GM12865 (cell line): ENCODE measurements at regions not wholly inside any gene's neighbourhood (a gene's known extent, or its start where the extent isn't known, plus 50 kb on each side); places are given as distances from the start of the nearest gene placed in this dataset.

Experiments used
- DNase-seq: peaks from one replicate; pipeline ENCODE4 v3.0.0; 2010; ENCODE audit warnings: low read depth
- H3K4me3 ChIP-seq: 2 replicates; pipeline ENCODE4 v1.5.1; 2011; ENCODE audit warnings: mild to moderate bottlenecking, low read depth, low read length, control low read depth
- CTCF ChIP-seq: IDR thresholded peaks from 2 replicates; pipeline ENCODE4 v1.5.1; 2011; ENCODE audit warnings: low read length, control low read depth, low read depth, inconsistent platforms; ENCODE audit not compliant: insufficient read depth; ENCODE audit errors: missing control alignments

GRCh38 chr1:187893471-187893870, 1064.7 kb downstream of the PLA2G4A start:
- no peak overlapping the region for H3K4me3 ChIP-seq
- no peak for DNase-seq
- no peak for TF ChIP-seq CTCF

- no peak overlapping the region for H3K4me3 ChIP-seq
Observed at GRCh38 chr1:187894349-187894748, 1065.6 kb downstream of the PLA2G4A start.

GRCh38 chr1:187903223-187903622, 1074.5 kb downstream of the PLA2G4A start:
- TF ChIP-seq CTCF, result no peak
- H3K4me3 ChIP-seq, result no peak overlapping the region
- no peak for DNase-seq

More at GRCh38 chr1:187894349-187894748, 1065.6 kb downstream of the PLA2G4A start:
- DNase-seq, result no peak
- TF ChIP-seq CTCF, result no peak

- no peak for DNase-seq
- H3K4me3 ChIP-seq, result no peak overlapping the region
- no peak for TF ChIP-seq CTCF
Observed at GRCh38 chr1:187909382-187909781, 1080.6 kb downstream of the PLA2G4A start.

- no peak overlapping the region for H3K4me3 ChIP-seq
- TF ChIP-seq CTCF, result no peak
- DNase-seq, result no peak
Observed at GRCh38 chr1:187911820-187912219, 1083.1 kb downstream of the PLA2G4A start.

GRCh38 chr1:187920976-187921375, 1092.2 kb downstream of the PLA2G4A start:
- no peak for DNase-seq
- H3K4me3 ChIP-seq, result no peak overlapping the region
- no peak for TF ChIP-seq CTCF

- peak; percentile 11 for DNase-seq
- TF ChIP-seq CTCF, result no peak
- no peak overlapping the region for H3K4me3 ChIP-seq
Observed at GRCh38 chr1:187921426-187921825, 1092.7 kb downstream of the PLA2G4A start.
